ENCODE measurements at regions not wholly inside any gene's neighbourhood (a gene's known extent, or its start where the extent isn't known, plus 50 kb on each side); places are given as distances from the start of the nearest gene placed in this dataset.

DNA sequence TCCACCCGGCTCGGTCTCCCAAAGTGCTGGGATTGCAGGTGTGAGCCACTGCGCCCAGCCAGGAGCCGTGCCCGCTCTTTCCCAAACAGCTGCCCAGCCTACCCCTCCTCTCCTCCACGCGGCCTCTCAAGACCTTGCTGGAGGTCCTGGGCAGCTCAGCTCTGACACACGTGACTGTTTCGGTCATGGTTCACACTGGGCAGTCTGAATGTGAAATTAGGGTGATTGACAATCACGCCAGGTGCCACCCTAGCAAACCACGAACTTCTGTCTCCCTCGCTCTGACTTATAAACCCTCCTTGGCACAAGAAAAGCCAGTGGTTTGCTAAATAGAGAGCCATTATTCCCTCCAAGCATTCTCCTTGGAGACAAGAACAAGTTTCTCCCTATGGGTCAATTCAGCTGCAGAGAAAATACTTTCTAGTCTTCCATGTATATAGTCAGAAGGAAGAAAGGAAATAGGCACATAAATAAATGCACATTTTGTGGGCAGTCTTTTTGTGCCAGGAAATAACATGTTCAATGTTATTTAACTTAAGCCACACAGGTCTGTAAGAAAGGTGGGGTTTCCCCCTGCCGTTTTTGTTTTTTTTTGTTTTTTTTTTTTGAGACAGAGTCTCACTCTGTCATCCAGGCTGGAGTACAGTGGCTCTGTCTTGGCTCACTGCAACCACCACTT, 121.9 kb upstream of the MEF2A start:
- H3K27me3 ChIP-seq (ENCODE audit: control insufficient read depth, insufficient read depth, low read length) = no peaks in the 10 kb centered on the region
- no peaks in the 10 kb centered on the region for H3K36me3 ChIP-seq (ENCODE audit: control insufficient read depth, insufficient read depth, low read length)
- H3K4me3 ChIP-seq (ENCODE audit: low read depth, low read length) = no peak overlapping the region
- no peak for DNase-seq (ENCODE audit: low read depth)
- TF ChIP-seq, protein P1, sequence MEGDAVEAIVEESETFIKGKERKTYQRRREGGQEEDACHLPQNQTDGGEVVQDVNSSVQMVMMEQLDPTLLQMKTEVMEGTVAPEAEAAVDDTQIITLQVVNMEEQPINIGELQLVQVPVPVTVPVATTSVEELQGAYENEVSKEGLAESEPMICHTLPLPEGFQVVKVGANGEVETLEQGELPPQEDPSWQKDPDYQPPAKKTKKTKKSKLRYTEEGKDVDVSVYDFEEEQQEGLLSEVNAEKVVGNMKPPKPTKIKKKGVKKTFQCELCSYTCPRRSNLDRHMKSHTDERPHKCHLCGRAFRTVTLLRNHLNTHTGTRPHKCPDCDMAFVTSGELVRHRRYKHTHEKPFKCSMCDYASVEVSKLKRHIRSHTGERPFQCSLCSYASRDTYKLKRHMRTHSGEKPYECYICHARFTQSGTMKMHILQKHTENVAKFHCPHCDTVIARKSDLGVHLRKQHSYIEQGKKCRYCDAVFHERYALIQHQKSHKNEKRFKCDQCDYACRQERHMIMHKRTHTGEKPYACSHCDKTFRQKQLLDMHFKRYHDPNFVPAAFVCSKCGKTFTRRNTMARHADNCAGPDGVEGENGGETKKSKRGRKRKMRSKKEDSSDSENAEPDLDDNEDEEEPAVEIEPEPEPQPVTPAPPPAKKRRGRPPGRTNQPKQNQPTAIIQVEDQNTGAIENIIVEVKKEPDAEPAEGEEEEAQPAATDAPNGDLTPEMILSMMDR (IDR thresholded peaks at IDR 0.05; ENCODE audit: insufficient read depth, low read length, poor library complexity, severe bottlenecking) = no peak

DNA sequence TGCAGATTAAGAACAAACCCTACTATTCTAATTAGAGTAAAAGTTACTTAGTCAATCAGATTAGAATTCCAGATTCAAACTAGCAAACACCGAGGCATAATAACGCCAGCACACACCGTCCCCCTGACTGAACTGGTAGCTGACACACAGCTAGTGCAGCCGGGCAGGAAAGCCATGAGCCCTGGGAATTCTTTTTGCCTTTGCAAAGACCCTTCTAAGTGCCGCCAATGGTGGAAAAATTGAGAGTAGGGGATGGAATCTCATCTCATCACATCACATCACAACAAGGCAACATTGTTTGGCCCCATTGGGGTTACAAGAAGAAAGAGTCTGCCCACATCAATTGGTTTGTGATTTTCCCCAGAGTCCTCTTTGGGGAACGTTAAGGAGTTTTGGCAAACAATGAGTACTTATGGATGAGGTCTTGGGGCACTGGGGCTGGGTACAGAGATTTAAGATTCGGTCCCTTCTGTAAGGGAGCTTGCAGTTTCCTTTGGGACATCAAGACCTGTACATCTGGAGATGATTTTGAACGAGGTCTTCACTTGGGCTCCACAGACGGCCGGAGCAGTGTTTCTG, 120.4 kb upstream of the MEF2A start:
- DNase-seq (ENCODE audit: low read depth) = no peak
- Histone ChIP-seq H3K27me3 (ENCODE audit: control insufficient read depth, insufficient read depth, low read length) (no peaks in the 10 kb centered on the region), H3K36me3 (ENCODE audit: control insufficient read depth, insufficient read depth, low read length) (no peaks in the 10 kb centered on the region), H3K4me3 (ENCODE audit: low read depth, low read length) (no peak overlapping the region)
- TF ChIP-seq, protein P1 (IDR thresholded peaks at IDR 0.05; ENCODE audit: insufficient read depth, low read length, poor library complexity, severe bottlenecking) = no peak

DNA sequence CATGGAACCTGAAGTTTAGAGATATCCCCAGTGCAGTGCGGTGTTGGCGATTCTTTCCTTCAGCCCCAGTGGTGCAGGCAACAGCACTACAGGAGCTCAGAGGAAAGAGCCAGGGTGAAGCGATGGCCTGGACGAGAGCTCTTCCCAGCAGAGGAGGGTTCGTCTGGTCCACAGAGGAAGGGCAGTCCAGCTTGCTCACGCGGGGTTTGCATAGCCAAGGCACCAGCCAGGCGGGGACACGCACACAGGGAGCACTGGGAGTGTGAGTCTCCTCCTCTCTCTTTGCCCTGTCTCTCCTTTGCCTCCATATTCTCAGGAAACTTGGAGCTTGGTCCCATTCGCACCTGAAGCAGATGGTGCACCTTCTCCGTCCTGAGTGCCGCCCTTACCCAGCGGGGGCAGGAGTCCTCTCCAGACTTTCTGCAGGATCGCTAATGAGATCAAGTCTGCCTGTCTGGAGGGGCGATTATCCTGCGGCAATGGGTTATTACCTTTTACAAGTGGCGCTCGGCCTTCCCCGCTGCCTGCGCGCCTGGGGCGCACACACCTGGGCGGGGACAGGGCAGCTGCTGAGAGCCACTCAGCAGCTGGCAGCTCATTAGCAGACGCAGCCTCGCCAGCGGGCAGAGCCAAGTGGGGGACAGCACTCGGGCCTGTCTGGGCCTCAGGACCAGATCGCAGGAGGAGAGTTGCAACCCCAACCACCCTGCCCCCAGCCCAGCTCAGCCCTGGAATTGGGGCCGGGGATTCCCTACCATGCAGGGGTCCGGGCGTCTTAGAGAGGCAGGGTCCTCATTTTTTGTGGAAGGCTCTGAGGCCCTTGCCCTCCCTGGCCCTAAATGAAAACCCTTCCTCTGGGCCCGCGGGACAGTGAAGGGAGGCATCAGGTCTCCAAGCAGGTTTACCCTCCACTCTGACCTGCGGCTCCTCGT, 119.0 kb upstream of the MEF2A start:
- H3K4me3 ChIP-seq (ENCODE audit: low read depth, low read length) = no peak overlapping the region
- H3K36me3 ChIP-seq (ENCODE audit: control insufficient read depth, insufficient read depth, low read length) = no peaks in the 10 kb centered on the region
- H3K27me3 ChIP-seq (ENCODE audit: control insufficient read depth, insufficient read depth, low read length) = no peaks in the 10 kb centered on the region
- TF ChIP-seq, protein P1 (IDR thresholded peaks at IDR 0.05; ENCODE audit: insufficient read depth, low read length, poor library complexity, severe bottlenecking) = no peak
- no peak for DNase-seq (ENCODE audit: low read depth)

DNA sequence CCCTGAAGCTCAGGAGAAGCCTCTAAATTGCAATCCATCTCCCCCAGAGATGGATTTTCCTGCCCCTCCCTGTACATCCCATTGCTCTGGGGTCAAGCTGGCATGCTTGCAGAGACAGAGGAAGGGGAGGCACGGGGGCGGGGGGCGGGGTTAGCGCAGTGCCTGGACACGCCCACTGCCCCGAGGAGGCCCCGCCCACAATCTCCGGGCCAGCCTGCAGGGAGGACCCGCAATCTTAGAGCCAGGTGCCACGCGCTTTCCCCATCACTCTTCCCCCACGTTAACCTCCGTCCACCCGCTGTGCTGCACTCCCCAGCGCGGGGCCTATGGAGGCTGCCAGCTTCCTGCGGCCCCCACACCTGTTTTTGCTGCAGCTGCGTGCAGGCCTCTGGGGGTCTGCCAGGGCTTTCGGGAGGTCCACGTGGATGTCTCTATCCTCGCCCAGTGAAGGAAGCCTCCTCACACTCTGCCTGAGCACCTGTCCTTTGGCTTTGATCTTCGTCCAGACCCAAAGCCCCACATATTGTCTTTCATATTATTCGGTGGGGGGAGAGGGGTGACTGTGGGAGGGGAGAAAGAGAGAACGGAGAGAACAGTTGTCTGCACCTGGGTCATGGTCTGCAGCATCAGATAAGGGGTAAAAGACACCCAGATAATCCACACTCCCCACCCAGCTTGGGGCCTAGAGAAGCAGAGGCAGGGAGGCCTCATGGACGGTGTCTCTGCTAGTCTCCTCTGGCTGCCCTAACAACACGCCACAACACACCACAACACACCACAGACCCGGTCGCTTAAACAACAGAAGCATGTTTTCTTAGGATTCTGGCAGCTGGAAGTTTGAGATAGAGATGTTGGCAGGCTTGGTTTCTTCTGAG, 118.0 kb upstream of the MEF2A start:
- Histone ChIP-seq H3K36me3 (ENCODE audit: control insufficient read depth, insufficient read depth, low read length) (no peaks in the 10 kb centered on the region), H3K27me3 (ENCODE audit: control insufficient read depth, insufficient read depth, low read length) (no peaks in the 10 kb centered on the region), H3K4me3 (ENCODE audit: low read depth, low read length) (no peak overlapping the region)
- TF ChIP-seq, protein P1 (IDR thresholded peaks at IDR 0.05; ENCODE audit: insufficient read depth, low read length, poor library complexity, severe bottlenecking) = no peak
- DNase-seq (ENCODE audit: low read depth) = no peak

DNA sequence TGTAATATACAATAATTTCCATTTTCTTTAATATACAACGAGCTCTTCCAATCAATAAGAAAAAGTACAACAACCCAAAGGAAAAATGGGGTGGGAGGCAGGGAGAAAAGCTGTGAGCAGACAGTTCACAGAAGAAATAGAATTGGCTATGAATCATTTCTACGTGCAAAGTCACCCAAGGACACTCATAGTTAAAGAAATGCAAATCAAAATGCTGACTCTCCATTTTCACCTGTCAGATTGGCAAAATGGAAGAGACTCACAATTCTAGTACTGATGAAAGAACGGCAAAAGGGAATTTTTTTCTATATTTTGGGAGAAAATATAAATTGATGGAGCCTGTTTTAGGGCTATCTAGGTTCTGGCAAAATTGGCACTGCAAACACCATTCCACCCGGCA, 116.3 kb upstream of the MEF2A start:
- DNase-seq (ENCODE audit: low read depth) = no peak

More for the DNA sequence above, 116.3 kb upstream of the MEF2A start:
- H3K36me3 ChIP-seq (ENCODE audit: control insufficient read depth, insufficient read depth, low read length) = no peaks in the 10 kb centered on the region
- TF ChIP-seq, protein P1 (IDR thresholded peaks at IDR 0.05; ENCODE audit: insufficient read depth, low read length, poor library complexity, severe bottlenecking) = no peak
- no peaks in the 10 kb centered on the region for H3K27me3 ChIP-seq (ENCODE audit: control insufficient read depth, insufficient read depth, low read length)
- no peak overlapping the region for H3K4me3 ChIP-seq (ENCODE audit: low read depth, low read length)

All from kidney epithelial cell (primary cell).